ENCODE measurements at regions not wholly inside any gene's neighbourhood (a gene's known extent, or its start where the extent isn't known, plus 50 kb on each side); places are given as distances from the start of the nearest gene placed in this dataset.

DNA sequence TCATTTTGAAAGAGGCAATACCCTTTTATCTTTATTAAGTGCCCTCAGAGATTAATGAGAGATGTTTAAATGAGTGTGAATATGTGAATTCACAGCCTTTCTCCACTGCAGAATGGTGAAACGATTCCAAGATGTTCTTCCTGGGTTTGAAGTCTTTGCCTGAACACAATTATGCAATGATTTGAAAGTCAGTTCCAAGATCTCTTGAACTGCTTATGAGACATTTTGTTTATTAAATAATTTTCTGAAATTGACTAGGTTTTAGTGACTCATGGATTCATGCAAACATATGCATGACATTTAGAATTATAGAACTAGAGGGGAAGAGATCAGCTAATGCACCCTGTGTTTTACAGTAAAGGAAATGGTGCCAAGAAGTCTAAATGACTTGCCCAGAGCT, 118.1 kb upstream of the SLC38A2 start:
- H3K27ac Mint-ChIP-seq: no peak overlapping the region
- Histone ChIP-seq H4K20me1 (ENCODE audit: insufficient read depth, low read length) (no peaks in the 10 kb centered on the region), H3K79me2 (ENCODE audit: insufficient read depth, low read length) (no peaks in the 10 kb centered on the region), H3K9ac (ENCODE audit: insufficient read depth, low read length, poor library complexity, severe bottlenecking) (no peak overlapping the region), H3K4me1 (ENCODE audit: control insufficient read depth in 1 of 2, insufficient read depth in 2 of 2, low read length in 2 of 2) (peaks cover 26 to 30% of the 10 kb centered on the region in 2 donors), H3K9me3 (replicated peaks in 1 of 2; ENCODE audit: control insufficient read depth in 1 of 2, insufficient read depth in 1 of 2, low read length in 2 of 2) (no peaks in the 10 kb centered on the region), H2AFZ (ENCODE audit: insufficient read depth, low read depth, low read length, poor library complexity, severe bottlenecking) (no peak overlapping the region), H3K36me3 (replicated peaks in 1 of 2; ENCODE audit: control insufficient read depth in 1 of 2, insufficient read depth in 2 of 2, low read length in 2 of 2) (no peaks in the 10 kb centered on the region), H3K4me2 (replicated peaks; ENCODE audit: extremely low read depth, low read length, poor library complexity, severe bottlenecking) (no peak overlapping the region), H3K27me3 (ENCODE audit: control insufficient read depth in 2 of 2, insufficient read depth in 2 of 2, low read length in 2 of 2) (no peaks in the 10 kb centered on the region), H3K27ac (ENCODE audit: low read depth in 1 of 2, low read length in 2 of 2) (no peak overlapping the region), H3K4me3 (replicated peaks in 1 of 3; ENCODE audit: low read depth in 2 of 3, low read length in 3 of 3) (no peak overlapping the region)
- intact Hi-C loops (cut with micrococcal nuclease): no loop called here
- H3K4me1 Mint-ChIP-seq: peaks cover 1% of the 10 kb centered on the region
- H3K36me3 Mint-ChIP-seq: no peaks in the 10 kb centered on the region
- H3K9me3 Mint-ChIP-seq: peaks cover 0 to 1% (median 0%) of the 10 kb centered on the region in 7 donors
- DNase-seq: no peak
- TF ChIP-seq, protein P1, sequence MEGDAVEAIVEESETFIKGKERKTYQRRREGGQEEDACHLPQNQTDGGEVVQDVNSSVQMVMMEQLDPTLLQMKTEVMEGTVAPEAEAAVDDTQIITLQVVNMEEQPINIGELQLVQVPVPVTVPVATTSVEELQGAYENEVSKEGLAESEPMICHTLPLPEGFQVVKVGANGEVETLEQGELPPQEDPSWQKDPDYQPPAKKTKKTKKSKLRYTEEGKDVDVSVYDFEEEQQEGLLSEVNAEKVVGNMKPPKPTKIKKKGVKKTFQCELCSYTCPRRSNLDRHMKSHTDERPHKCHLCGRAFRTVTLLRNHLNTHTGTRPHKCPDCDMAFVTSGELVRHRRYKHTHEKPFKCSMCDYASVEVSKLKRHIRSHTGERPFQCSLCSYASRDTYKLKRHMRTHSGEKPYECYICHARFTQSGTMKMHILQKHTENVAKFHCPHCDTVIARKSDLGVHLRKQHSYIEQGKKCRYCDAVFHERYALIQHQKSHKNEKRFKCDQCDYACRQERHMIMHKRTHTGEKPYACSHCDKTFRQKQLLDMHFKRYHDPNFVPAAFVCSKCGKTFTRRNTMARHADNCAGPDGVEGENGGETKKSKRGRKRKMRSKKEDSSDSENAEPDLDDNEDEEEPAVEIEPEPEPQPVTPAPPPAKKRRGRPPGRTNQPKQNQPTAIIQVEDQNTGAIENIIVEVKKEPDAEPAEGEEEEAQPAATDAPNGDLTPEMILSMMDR (IDR thresholded peaks at IDR 0.05): no peak
- no CpG with 5 or more reads among the region's 1 CpG for whole genome bisulfite sequencing (ENCODE audit: insufficient coverage)
- no peak overlapping the region for H3K4me3 Mint-ChIP-seq
- peaks cover 0 to 1% (median 0%) of the 10 kb centered on the region in 3 donors for H3K27me3 Mint-ChIP-seq (ENCODE audit: low read depth in 3 of 3)

DNA sequence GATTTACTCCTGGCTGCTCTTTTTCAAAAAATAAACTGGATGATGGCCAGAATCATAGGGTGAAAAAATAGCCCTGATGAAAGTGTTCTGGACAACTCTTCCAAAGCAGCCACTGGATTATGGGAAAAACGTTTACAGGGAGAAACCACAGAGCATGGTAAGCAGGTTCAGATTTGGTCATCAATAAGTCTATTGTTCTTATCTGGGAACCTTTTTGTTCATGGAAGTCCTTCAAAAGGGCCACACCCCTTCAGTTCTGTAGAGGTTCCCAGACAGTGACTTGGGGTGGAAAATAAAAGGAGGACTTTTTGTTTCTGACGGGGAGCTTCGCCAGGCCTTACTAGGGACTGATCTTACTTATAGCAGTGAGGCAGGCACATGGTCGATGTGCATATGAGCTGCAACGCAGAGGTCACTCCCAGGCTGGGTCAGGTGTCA, 117.4 kb upstream of the SLC38A2 start:
- TF ChIP-seq, protein P1 (IDR thresholded peaks at IDR 0.05): no peak
- H3K27ac Mint-ChIP-seq: no peak overlapping the region

More for the DNA sequence above, 117.4 kb upstream of the SLC38A2 start:
- peaks cover 0 to 1% (median 0%) of the 10 kb centered on the region in 7 donors for H3K9me3 Mint-ChIP-seq
- H3K27me3 Mint-ChIP-seq (ENCODE audit: low read depth in 3 of 3): peaks cover 0 to 1% (median 0%) of the 10 kb centered on the region in 3 donors
- Histone ChIP-seq H2AFZ (ENCODE audit: insufficient read depth, low read depth, low read length, poor library complexity, severe bottlenecking) (no peak overlapping the region), H3K4me3 (replicated peaks in 1 of 3; ENCODE audit: low read depth in 2 of 3, low read length in 3 of 3) (no peak overlapping the region), H3K9ac (ENCODE audit: insufficient read depth, low read length, poor library complexity, severe bottlenecking) (no peak overlapping the region), H3K27me3 (ENCODE audit: control insufficient read depth in 2 of 2, insufficient read depth in 2 of 2, low read length in 2 of 2) (no peaks in the 10 kb centered on the region), H4K20me1 (ENCODE audit: insufficient read depth, low read length) (no peaks in the 10 kb centered on the region), H3K36me3 (replicated peaks in 1 of 2; ENCODE audit: control insufficient read depth in 1 of 2, insufficient read depth in 2 of 2, low read length in 2 of 2) (no peaks in the 10 kb centered on the region), H3K79me2 (ENCODE audit: insufficient read depth, low read length) (no peaks in the 10 kb centered on the region), H3K9me3 (replicated peaks in 1 of 2; ENCODE audit: control insufficient read depth in 1 of 2, insufficient read depth in 1 of 2, low read length in 2 of 2) (no peaks in the 10 kb centered on the region), H3K4me1 (ENCODE audit: control insufficient read depth in 1 of 2, insufficient read depth in 2 of 2, low read length in 2 of 2) (peaks cover 29 to 34% of the 10 kb centered on the region in 2 donors), H3K27ac (ENCODE audit: low read depth in 1 of 2, low read length in 2 of 2) (no peak overlapping the region), H3K4me2 (replicated peaks; ENCODE audit: extremely low read depth, low read length, poor library complexity, severe bottlenecking) (no peak overlapping the region)
- intact Hi-C loops (cut with micrococcal nuclease): loop anchor here in 1 of 2 donors (10.0 kb wide), 1 partner anchor 115 kb away; the partner anchor contains the start of gene SLC38A2
- no peak overlapping the region for H3K4me3 Mint-ChIP-seq
- WGBS (ENCODE audit: insufficient coverage): 95% methylated on average over 5 of the region's 5 CpGs
- no peak for DNase-seq
- no peaks in the 10 kb centered on the region for H3K36me3 Mint-ChIP-seq
- peaks cover 4% of the 10 kb centered on the region for H3K4me1 Mint-ChIP-seq

All from CD14-positive monocyte (primary cell).